BJ (cell line): ENCODE measurements at regions not wholly inside any gene's neighbourhood (a gene's known extent, or its start where the extent isn't known, plus 50 kb on each side); places are given as distances from the start of the nearest gene placed in this dataset.

Experiments used
- CTCF ChIA-PET: fragments of 350-600 bp; formaldehyde crosslinking; extraction: SDS; loops from one replicate; lab custom pipeline; 2021; ENCODE audit warnings: antibody characterized with exemption, inconsistent platforms; lab: Yijun Ruan, JAX
- POLR2A ChIA-PET: fragments of 300-600 bp; sonication (Branson Sonifier 250); formaldehyde crosslinking; extraction: SDS; loops from one replicate; lab custom pipeline; 2021; ENCODE audit warnings: antibody characterized with exemption; lab: Charles Lee
- DNase-seq: peaks from one replicate; pipeline ENCODE4 v3.0.0-alpha.2; 2011; ENCODE audit warnings: low read depth
- H3K27me3 ChIP-seq: 2 replicates; pipeline ENCODE4 v1.6.0; 2011; ENCODE audit warnings: low read length; ENCODE audit not compliant: control insufficient read depth, insufficient read depth
- H3K36me3 ChIP-seq: 2 replicates; pipeline ENCODE4 v1.5.1; 2011; ENCODE audit warnings: low read length; ENCODE audit not compliant: control insufficient read depth, insufficient read depth
- H3K4me3 ChIP-seq: 2 replicates; pipeline ENCODE4 v1.5.1; 2011; ENCODE audit warnings: low read depth, mild to moderate bottlenecking, control low read depth, low read length
- CTCF ChIP-seq: IDR thresholded peaks from 2 replicates; pipeline ENCODE4 v1.5.1; 2011; ENCODE audit warnings: low read depth, mild to moderate bottlenecking, control low read depth, inconsistent platforms, low read length, moderate library complexity; ENCODE audit not compliant: insufficient read depth

DNA sequence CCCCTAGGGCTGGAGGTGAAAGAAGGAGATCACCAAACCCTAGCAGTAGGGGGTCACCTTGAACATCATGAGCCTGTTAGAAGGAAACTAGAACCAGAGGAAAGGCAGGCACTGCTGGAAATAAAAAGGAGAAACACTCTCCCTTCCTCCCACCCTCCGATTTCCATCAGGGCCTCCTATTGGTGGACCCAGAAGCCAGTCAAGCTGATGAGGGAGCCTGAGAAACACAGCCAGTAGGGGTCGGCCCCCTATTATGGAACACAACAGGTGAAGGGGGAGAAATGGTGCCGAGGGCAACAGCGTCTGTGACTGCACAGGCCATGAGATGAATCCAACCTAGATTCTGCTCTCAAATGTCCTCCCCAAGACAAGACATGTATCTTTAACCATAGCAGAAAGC, 156.1 kb upstream of the LRFN2 start:
- H3K27me3 ChIP-seq, result peaks cover 7% of the 10 kb centered on the region
- H3K4me3 ChIP-seq, result no peak overlapping the region
- TF ChIP-seq CTCF, result no peak
- CTCF ChIA-PET, result no interaction called here
- POLR2A ChIA-PET, result no interaction called here
- DNase-seq, result no peak
- no peaks in the 10 kb centered on the region for H3K36me3 ChIP-seq

GRCh38 chr6:40740518-40740917, 153.4 kb upstream of the LRFN2 start:
- CTCF ChIA-PET, result interaction anchor here (1.2 kb wide), 1 partner anchor 287 kb away, joined by 3 read pairs; no protein-coding TSS in a partner anchor
- no peak for DNase-seq
- H3K36me3 ChIP-seq, result no peaks in the 10 kb centered on the region
- H3K27me3 ChIP-seq, result peaks cover 3% of the 10 kb centered on the region; the same call in 1 of the 2 replicates
- no peak for TF ChIP-seq CTCF
- POLR2A ChIA-PET, result no interaction called here
- H3K4me3 ChIP-seq, result no peak overlapping the region

GRCh38 chr6:40738551-40739193, 151.5 kb upstream of the LRFN2 start:
- no peaks in the 10 kb centered on the region for H3K36me3 ChIP-seq
- CTCF ChIA-PET, result interaction anchor here (1.2 kb wide), 2 partner anchors 15 to 18 kb away, joined by 3 to 4 read pairs; no protein-coding TSS in a partner anchor
- H3K4me3 ChIP-seq, result no peak overlapping the region
- TF ChIP-seq CTCF, result no peak
- DNase-seq, result no peak
- POLR2A ChIA-PET, result no interaction called here
- peaks cover 5% of the 10 kb centered on the region; the same call in 1 of the 2 replicates for H3K27me3 ChIP-seq

- no peak overlapping the region for H3K4me3 ChIP-seq
- no peaks in the 10 kb centered on the region for H3K36me3 ChIP-seq
- peaks cover 5% of the 10 kb centered on the region; the same call in 1 of the 2 replicates for H3K27me3 ChIP-seq
- no peak for DNase-seq
- CTCF ChIA-PET, result interaction anchor here (1.5 kb wide), 1 partner anchor 8 kb away, joined by 3 read pairs; no protein-coding TSS in a partner anchor
- no peak for TF ChIP-seq CTCF
- POLR2A ChIA-PET, result no interaction called here
Measured at GRCh38 chr6:40735521-40735920, 148.4 kb upstream of the LRFN2 start.

DNA sequence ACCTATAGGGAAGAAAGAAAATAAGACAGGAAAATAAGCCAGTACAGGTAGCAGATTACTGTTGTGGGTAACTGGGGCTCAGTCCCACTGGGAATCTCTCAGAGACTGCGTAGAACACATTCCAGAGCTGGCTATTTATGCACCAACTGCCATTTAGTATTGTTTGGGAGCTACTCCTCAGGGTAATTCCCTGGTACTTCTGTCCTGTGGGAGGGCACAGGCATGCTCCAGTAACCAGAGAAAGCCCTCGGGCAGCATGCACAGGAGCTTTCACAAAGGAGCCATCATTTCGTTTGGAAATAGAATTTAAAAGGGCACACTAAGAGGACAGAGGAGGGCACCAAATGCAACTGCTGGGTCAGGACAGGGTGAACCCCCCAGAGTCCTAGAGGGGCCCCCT, 148.0 kb upstream of the LRFN2 start:
- ChIA-PET POLR2A (no interaction called here), CTCF (no interaction called here)
- no peak overlapping the region for H3K4me3 ChIP-seq
- H3K36me3 ChIP-seq, result no peaks in the 10 kb centered on the region
- peaks cover 5% of the 10 kb centered on the region; the same call in 1 of the 2 replicates for H3K27me3 ChIP-seq
- TF ChIP-seq CTCF, result no peak
- DNase-seq, result no peak
